Neural progenitor cell (in vitro differentiated cells): ENCODE measurements at regions not wholly inside any gene's neighbourhood (a gene's known extent, or its start where the extent isn't known, plus 50 kb on each side); places are given as distances from the start of the nearest gene placed in this dataset.

ENCODE experiments used
- DNase-seq: peaks from one replicate; pipeline ENCODE4 v3.0.0-alpha.2; 2016; ENCODE audit warnings: low spot score
- H2AFZ ChIP-seq: fragments of 200-600 bp; sonication (generic); replicated peaks from 2 replicates; pipeline ENCODE4 v1.6.1; 2016; ENCODE audit warnings: antibody characterized with exemption
- H3F3A ChIP-seq: fragments of 200-600 bp; sonication (generic); 2 replicates; pipeline ENCODE4 v1.6.1; 2016; ENCODE audit warnings: antibody characterized with exemption, low read depth
- H3K27ac ChIP-seq: fragments of 200-600 bp; sonication (generic); 2 replicates; pipeline ENCODE4 v1.5.1; 2016; ENCODE audit warnings: mild to moderate bottlenecking
- H3K27me3 ChIP-seq: fragments of 200-600 bp; sonication (generic); 2 replicates; pipeline ENCODE4 v1.6.1; 2016; ENCODE audit warnings: mild to moderate bottlenecking, moderate library complexity
- H3K36me3 ChIP-seq: fragments of 200-600 bp; sonication (generic); 2 replicates; pipeline ENCODE4 v1.5.1; 2016
- H3K4me1 ChIP-seq: fragments of 200-600 bp; sonication (generic); 2 replicates; pipeline ENCODE4 v1.6.1; 2016; ENCODE audit warnings: mixed run types
- H3K4me2 ChIP-seq: fragments of 200-600 bp; sonication (generic); 2 replicates; pipeline ENCODE4 v1.6.1; 2016
- H3K4me3 ChIP-seq: fragments of 200-600 bp; sonication (generic); 2 replicates; pipeline ENCODE4 v1.5.1; 2016
- H3K79me2 ChIP-seq: fragments of 200-600 bp; sonication (generic); 2 replicates; pipeline ENCODE4 v1.6.1; 2016; ENCODE audit warnings: low read depth
- H3K9ac ChIP-seq: fragments of 200-600 bp; sonication (generic); 2 replicates; pipeline ENCODE4 v1.6.1; 2016
- H3K9me3 ChIP-seq: fragments of 200-600 bp; sonication (generic); 2 replicates; pipeline ENCODE4 v1.5.1; 2016; ENCODE audit warnings: low read depth
- H4K20me1 ChIP-seq: fragments of 200-600 bp; sonication (generic); 2 replicates; pipeline ENCODE4 v1.6.1; 2016; ENCODE audit warnings: low read depth
- H3K27ac Mint-ChIP-seq: 3 replicates; pipeline ENCODE4 v1.8.0; 2021; ENCODE audit warnings: mixed read lengths
- H3K27me3 Mint-ChIP-seq: 2 replicates; pipeline ENCODE4 v1.8.0; 2022; ENCODE audit warnings: low read depth, mild to moderate bottlenecking, inconsistent platforms, moderate library complexity, mixed read lengths; ENCODE audit not compliant: insufficient read depth
- H3K36me3 Mint-ChIP-seq: 3 replicates; pipeline ENCODE4 v1.8.0; 2021; ENCODE audit warnings: mixed read lengths
- H3K4me1 Mint-ChIP-seq: 3 replicates; pipeline ENCODE4 v1.8.0; 2021; ENCODE audit warnings: mixed read lengths
- H3K4me3 Mint-ChIP-seq: 3 replicates; pipeline ENCODE4 v1.8.0; 2021; ENCODE audit warnings: mild to moderate bottlenecking, moderate library complexity, mixed read lengths
- H3K9me3 Mint-ChIP-seq: 3 replicates; pipeline ENCODE4 v1.8.0; 2020; ENCODE audit warnings: mixed read lengths
- CTCF ChIP-seq: fragments of 200-600 bp; sonication (generic); IDR thresholded peaks from 2 replicates; pipeline ENCODE4 v1.5.1; 2017; ENCODE audit warnings: antibody characterized with exemption, mild to moderate bottlenecking
- EZH2 ChIP-seq: fragments of 200-600 bp; sonication (generic); IDR thresholded peaks from 2 replicates; pipeline ENCODE4 v1.6.1; 2017; ENCODE audit warnings: antibody characterized with exemption, mild to moderate bottlenecking, moderate library complexity
- EZH2phosphoT487 ChIP-seq: fragments of 200-600 bp; sonication (generic); IDR thresholded peaks from 2 replicates; pipeline ENCODE4 v1.6.1; 2017; ENCODE audit warnings: antibody characterized with exemption

DNA sequence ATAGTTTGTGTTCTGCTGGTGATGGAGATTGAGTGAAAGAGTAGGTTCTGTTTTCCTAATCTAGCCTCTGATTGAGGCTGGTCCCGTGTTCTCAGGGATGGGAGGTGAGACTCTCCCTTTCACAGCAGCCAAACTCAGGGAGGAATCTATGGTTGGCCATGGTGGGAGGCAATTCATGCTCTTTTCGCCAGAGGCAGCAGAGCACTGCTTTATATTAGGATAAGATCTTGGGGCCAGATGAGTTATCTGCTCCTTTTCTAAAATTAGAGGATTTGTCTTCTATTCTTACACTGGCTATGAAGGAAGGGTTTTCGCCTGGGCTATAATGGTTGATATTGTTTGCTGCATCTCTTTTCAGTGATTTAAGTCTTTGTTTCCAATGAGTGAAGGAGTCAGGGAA lies 63.9 kb upstream of the NLGN4X start:
- no peaks in the 10 kb centered on the region for H3K36me3 ChIP-seq
- peak overlapping the region; percentile 58 for H2AFZ ChIP-seq
- H3K79me2 ChIP-seq = no peaks in the 10 kb centered on the region
- TF ChIP-seq EZH2phosphoT487 (no peak), CTCF (peak; percentile 40)
- Mint-ChIP-seq H3K4me1 (no peaks in the 10 kb centered on the region), H3K27me3 (no peaks in the 10 kb centered on the region), H3K27ac (no peak overlapping the region), H3K36me3 (no peaks in the 10 kb centered on the region), H3K4me3 (no peak overlapping the region), H3K9me3 (no peaks in the 10 kb centered on the region)
- H3K4me2 ChIP-seq = no peak overlapping the region
- H4K20me1 ChIP-seq = no peaks in the 10 kb centered on the region
- no peak overlapping the region for H3K9ac ChIP-seq
- DNase-seq = peak; percentile 28
- no peaks in the 10 kb centered on the region for H3K27me3 ChIP-seq
- no peaks in the 10 kb centered on the region for H3K9me3 ChIP-seq
- no peaks in the 10 kb centered on the region for H3F3A ChIP-seq
- no peak overlapping the region for H3K27ac ChIP-seq
- H3K4me1 ChIP-seq = no peaks in the 10 kb centered on the region
- H3K4me3 ChIP-seq = no peak overlapping the region

GRCh38 chrX:6291444-6291843 lies 62.8 kb upstream of the NLGN4X start:
- DNase-seq = no peak
- Mint-ChIP-seq H3K27ac (no peak overlapping the region), H3K27me3 (no peaks in the 10 kb centered on the region), H3K4me1 (no peaks in the 10 kb centered on the region), H3K4me3 (no peak overlapping the region), H3K36me3 (no peaks in the 10 kb centered on the region), H3K9me3 (no peaks in the 10 kb centered on the region)
- Histone ChIP-seq H4K20me1 (no peaks in the 10 kb centered on the region), H3K4me2 (no peak overlapping the region), H3K36me3 (no peaks in the 10 kb centered on the region), H3F3A (no peaks in the 10 kb centered on the region), H3K9me3 (no peaks in the 10 kb centered on the region), H3K4me1 (no peaks in the 10 kb centered on the region), H3K27me3 (no peaks in the 10 kb centered on the region), H3K4me3 (no peak overlapping the region), H3K9ac (no peak overlapping the region), H3K79me2 (no peaks in the 10 kb centered on the region), H3K27ac (no peak overlapping the region), H2AFZ (no peak overlapping the region)
- TF ChIP-seq EZH2 = no peak
- no peak for TF ChIP-seq EZH2phosphoT487
- no peak for TF ChIP-seq CTCF

DNA sequence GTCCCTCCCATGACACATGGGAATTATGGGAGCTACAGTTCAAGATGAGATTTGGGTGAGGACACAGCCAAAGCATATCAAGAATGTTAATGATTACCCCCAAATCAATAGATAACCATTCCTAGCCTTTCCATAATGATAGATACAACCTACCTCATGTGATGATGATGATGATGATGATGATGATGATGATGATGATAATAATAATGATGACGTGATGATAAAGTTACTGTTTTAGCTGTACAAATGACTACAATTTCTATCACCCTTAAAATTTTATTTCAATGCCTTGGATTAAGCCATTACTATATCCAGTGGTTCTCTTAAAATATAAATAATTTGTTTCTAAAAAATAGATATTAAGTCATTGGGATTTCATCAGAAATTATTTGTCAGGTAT lies 55.2 kb upstream of the NLGN4X start:
- H3K4me3 Mint-ChIP-seq = no peak overlapping the region
- DNase-seq = no peak
- Histone ChIP-seq H3K79me2 (no peaks in the 10 kb centered on the region), H3K4me2 (no peak overlapping the region), H3K4me1 (peaks cover 8% of the 10 kb centered on the region), H3K9ac (no peak overlapping the region), H3K36me3 (no peaks in the 10 kb centered on the region), H3K4me3 (no peak overlapping the region), H2AFZ (no peak overlapping the region), H3F3A (no peaks in the 10 kb centered on the region), H3K27me3 (no peaks in the 10 kb centered on the region), H3K9me3 (no peaks in the 10 kb centered on the region), H3K27ac (no peak overlapping the region), H4K20me1 (no peaks in the 10 kb centered on the region)
- no peaks in the 10 kb centered on the region for H3K9me3 Mint-ChIP-seq
- peaks cover 14% of the 10 kb centered on the region for H3K4me1 Mint-ChIP-seq
- no peaks in the 10 kb centered on the region for H3K36me3 Mint-ChIP-seq
- H3K27me3 Mint-ChIP-seq = no peaks in the 10 kb centered on the region
- H3K27ac Mint-ChIP-seq = no peak overlapping the region
- TF ChIP-seq EZH2phosphoT487 (no peak), EZH2 (no peak), CTCF (no peak)
